Activated naive CD4-positive, alpha-beta T cell treated with Interleukin-2 at 50 U/mL for 16 hours (primary cell): ENCODE measurements at regions not wholly inside any gene's neighbourhood (a gene's known extent, or its start where the extent isn't known, plus 50 kb on each side); places are given as distances from the start of the nearest gene placed in this dataset.
"Not testable (repeated sequence)": the region's sequence is repeated elsewhere in the genome, so short reads cannot be mapped to it uniquely, and the experiment has no call there.

Source experiments
- DNase-seq: peaks from one replicate; pipeline ENCODE4 v3.0.0-alpha.2; 2020

- no peak for DNase-seq
These were observed 78.7 kb upstream of the IRX4 start for GRCh38 chr5:1961304-1961946.

GRCh38 chr5:1960595-1961303 lies 78.0 kb upstream of the IRX4 start:
- no peak for DNase-seq

- no peak for DNase-seq
These were observed 77.2 kb upstream of the IRX4 start for GRCh38 chr5:1959725-1960581.

- DNase-seq = no peak
These were observed 76.5 kb upstream of the IRX4 start for GRCh38 chr5:1959231-1959630.

GRCh38 chr5:1958211-1959010 lies 75.7 kb upstream of the IRX4 start:
- no peak for DNase-seq

- no peak for DNase-seq
These were observed 72.9 kb upstream of the IRX4 start for GRCh38 chr5:1955586-1955985.

GRCh38 chr5:1953710-1954109 lies 71.0 kb upstream of the IRX4 start:
- DNase-seq = not testable (repeated sequence)

GRCh38 chr5:1952444-1953099 lies 69.8 kb upstream of the IRX4 start:
- no peak for DNase-seq

- no peak for DNase-seq
These were observed 69.3 kb upstream of the IRX4 start for GRCh38 chr5:1952021-1952420.

- DNase-seq = no peak
These were observed 68.6 kb upstream of the IRX4 start for GRCh38 chr5:1951165-1951816.

GRCh38 chr5:1950708-1951103 lies 68.0 kb upstream of the IRX4 start:
- no peak for DNase-seq

GRCh38 chr5:1950096-1950707 lies 67.5 kb upstream of the IRX4 start:
- no peak for DNase-seq

- no peak for DNase-seq
These were observed 66.5 kb upstream of the IRX4 start for GRCh38 chr5:1949253-1949652.

GRCh38 chr5:1948663-1949191 lies 66.0 kb upstream of the IRX4 start:
- DNase-seq = no peak

GRCh38 chr5:1948111-1948510 lies 65.4 kb upstream of the IRX4 start:
- no peak for DNase-seq

- DNase-seq = no peak
These were observed 64.1 kb upstream of the IRX4 start for GRCh38 chr5:1946776-1947175.

- DNase-seq = no peak
These were observed 63.5 kb upstream of the IRX4 start for GRCh38 chr5:1946122-1946677.

- DNase-seq = no peak
These were observed 62.9 kb upstream of the IRX4 start for GRCh38 chr5:1945606-1946005.

- no peak for DNase-seq
These were observed 61.7 kb upstream of the IRX4 start for GRCh38 chr5:1944408-1944807.

- DNase-seq = no peak
These were observed 60.8 kb upstream of the IRX4 start for GRCh38 chr5:1943481-1943880.

- no peak for DNase-seq
These were observed 59.9 kb upstream of the IRX4 start for GRCh38 chr5:1942630-1943029.
